ENCODE measurements at regions not wholly inside any gene's neighbourhood (a gene's known extent, or its start where the extent isn't known, plus 50 kb on each side); places are given as distances from the start of the nearest gene placed in this dataset.

DNA sequence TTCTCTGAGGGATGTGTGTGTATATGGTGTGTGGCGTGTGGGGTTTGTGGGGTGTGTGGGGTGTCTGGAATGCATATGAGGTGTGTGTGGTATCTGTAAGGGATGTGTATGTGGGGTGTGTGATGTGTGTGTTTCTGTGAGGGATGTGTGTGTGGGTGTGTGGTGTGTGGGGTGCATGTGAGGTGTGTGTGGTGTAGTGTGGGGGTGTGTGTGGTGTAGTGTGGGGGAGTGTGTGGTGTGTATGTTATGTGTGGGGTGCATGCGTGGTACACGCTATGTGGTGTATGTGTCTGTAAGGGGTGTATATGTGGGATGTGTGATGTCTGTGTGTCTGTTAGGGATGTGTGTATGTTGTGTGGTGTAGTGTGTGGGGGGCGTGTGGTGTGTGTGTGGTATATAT lies 300.0 kb downstream of the FGF9 start:
- DNase-seq: no peak

DNA sequence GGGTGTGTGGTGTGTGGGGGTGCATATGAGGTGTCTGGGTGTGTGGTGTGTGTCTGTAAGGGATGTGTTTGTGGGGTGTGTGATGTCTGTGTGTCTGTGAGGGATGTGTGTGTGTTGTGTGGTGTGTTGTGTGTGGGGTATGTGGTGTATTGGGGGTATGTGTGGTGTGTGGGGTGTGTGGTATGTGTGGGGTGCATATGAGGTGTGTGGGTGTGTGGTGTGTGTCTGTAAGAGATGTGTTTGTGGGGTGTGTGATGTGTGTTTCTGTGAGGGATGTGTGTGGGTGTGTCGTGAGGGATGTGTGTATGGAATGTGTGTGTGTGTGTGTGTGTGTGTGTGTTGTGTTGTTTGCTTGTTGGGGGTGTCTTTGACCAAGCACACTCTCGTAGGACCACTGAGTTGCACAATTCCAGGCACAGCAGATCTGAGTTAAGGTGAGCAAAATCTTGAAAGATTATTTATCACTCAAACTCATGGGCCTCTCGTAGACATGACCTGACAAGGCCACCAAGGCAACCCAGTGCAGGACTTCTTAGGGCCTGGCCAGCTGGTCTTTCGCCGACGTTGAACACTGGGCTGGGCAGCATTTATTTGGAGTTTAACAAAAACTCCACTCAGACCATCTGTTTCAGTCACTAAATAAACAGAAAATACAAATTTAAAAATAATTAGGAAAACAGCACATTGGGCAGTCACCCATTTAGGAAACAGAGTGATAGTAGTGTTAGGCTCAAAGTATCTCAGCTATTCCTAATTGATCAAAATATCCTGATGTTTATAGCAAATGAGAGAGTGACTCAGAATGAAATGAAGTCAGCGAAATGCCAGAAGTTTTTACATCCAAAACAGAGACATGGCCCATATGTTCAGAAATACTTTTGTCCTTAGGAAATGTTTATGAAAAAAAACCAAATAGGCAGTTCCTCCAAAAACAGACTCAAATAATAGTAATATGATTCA lies 301.1 kb downstream of the FGF9 start:
- no peak for DNase-seq

DNA sequence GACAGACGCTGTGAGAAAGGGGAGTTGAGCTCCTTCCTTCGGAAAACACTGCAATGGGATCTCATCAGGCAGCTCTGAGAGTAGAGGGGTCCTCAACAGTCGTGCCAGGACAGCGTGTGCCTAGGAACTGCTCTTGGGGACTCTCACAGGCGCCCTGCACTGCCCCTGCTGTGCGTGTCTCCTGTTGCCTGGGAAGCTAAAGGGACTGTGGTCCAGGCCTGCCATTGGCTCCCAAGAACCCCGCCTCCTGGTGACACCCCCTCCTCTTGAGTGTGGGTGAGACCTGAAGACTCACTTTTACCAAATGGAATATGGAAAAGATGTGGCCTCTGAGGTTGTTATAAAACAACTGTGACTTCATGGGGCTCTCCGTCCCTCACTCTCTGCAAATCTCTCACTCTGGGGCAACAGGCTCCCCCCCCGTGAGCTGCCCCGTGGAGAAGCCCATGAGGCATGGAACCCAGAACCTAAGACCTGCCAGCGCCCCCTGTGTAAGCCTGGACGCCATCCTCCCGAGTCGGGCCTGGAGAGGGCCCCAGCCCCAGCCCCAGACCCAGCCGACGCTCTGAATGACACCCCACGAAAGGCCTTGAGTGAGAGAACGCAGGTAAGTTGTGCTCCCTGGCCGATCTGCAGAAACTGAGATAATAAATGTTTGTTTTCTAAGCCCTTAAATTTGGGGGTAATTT lies 302.7 kb downstream of the FGF9 start:
- DNase-seq: no peak

DNA sequence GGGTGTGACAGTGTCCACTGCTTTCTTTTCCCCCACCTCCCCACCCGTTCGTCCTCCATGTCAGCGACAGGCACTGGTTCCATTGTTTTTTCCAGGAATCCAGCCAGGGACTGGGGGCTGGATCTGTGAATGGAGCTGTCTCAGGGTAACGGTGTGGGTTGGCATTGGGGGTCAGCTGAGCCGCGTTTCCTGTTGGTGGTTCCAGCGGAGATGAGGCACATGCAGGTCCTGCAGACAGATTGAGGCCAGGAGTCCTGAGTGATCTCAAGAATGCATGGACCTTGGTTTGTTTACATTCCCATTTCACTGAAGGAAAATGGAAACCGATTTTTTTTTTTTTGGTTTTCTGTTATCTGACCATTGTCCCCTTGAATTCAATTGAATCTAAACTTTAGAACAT lies 303.9 kb downstream of the FGF9 start:
- DNase-seq: no peak

DNA sequence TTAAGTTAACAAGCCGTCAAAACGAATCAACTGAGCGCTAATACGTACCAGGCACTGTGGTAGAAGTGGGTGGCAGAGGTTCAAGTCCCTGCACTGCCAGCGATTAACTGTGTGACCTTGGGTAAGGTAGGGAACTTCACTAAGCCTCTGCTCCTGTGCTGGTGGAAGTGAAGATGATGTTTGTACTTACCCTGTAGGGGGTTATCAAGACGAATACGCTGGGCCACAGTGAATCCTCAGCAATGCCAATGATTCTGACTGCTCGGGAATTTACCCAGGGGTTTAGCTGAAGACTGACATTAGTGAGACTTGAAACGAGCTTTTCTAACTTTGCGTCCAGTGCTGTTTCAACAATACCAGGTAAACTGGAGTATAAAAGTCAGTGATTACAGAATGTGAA lies 305.3 kb downstream of the FGF9 start:
- no peak for DNase-seq

DNA sequence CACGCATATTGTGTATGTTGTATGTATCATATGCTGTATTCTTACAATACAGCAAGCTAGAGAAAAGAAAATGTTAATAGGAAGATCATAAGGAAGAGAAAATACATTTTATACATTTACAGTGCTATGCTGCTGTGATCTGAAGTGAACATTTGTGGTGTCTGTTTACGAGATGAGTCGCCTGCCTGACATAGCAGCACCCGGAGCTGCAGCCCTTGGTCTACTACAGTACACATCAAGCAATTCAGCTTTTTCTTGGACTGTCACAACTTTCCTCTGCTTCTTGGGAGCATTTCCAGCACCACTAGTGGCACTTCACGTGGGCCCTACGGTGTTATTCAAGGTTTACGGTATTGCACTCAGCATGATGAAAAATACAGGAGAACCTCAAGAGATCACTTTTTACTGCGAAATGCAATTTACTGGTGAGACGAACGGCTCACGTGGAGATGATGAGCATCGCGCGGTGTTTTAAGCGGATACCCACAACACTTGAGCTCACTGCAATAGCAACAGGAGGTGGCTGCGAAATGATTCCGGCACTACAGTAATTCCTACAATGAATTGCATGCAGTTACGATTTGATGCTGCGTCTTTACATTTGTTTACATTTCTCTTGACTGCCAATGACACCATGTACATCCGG lies 308.4 kb downstream of the FGF9 start:
- no peak for DNase-seq

DNA sequence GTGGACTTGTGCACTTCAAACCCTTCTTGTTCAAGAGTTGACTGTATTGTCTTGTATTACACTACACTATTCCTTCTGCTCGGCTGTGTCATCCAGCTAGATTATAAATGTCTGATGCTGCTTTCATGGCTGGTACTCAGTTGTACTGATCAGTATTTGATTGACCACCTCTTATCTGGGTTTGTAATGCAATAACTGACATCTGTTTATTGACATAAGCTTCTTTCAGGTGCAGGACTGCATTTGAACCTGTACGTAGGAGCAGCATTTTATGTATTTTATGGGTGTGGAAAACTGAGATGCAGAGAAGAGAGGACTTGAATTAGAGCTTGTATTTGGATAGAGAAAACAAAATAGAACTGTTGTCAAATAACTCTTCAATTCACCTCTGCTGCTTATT lies 309.2 kb downstream of the FGF9 start:
- no peak for DNase-seq

DNA sequence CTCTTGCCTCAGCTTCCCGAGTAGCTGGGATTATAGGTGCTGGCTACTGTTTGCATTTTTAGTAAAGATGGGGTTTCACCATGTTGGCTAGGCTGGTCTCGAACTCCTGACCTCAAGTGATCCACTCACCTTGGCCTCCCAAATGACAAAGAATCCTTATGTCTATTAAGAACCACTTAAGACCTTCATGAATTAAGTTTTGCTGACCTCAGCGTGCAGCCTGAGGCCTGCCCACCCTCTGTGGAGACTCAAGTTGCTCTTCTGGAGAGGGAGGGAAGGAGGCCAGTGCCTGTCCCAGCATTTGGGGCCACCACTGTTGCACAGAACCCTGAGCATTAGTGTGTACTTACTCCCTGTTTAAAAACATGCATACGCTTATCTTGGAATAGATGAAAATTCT lies 313.3 kb downstream of the FGF9 start:
- no peak for DNase-seq

DNA sequence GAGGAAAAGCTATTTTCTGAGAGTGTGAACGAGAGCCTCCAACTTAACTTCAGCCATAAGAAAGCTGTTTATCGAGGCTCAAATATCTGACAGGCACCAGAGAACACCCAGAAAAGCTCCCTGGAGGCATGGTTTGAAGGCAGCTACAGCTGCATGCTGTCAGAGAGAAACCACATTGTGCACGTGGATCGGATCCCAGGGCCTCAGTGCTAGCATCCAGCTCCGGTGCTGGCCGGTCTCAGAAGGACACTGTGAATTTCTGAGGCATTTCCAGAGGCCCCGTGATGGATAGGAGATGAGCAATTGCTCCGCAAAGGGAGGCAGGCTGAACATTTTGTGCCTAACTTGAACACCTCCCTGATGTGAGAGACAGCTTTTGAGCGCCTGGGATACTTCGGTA lies 315.7 kb downstream of the FGF9 start:
- no peak for DNase-seq

DNA sequence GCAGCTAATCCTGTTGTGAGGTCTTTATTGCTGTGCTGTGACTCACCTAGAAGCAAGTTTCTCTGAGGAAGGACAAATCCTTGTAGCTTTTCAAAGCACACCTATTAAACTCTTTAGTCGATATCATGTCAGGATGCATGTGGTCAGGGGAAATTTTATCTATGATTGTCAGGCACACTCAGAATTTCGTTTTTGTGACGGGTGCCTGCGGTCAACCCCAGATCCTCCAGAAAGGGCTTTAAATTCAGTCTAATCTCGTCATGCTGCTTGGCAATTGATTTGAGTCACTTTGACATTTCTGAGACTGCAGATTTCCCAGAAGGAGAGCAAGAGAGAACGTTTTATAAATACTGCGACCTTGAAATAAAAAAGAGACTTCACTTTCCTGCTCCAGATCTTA lies 316.9 kb downstream of the FGF9 start:
- DNase-seq: no peak

DNA sequence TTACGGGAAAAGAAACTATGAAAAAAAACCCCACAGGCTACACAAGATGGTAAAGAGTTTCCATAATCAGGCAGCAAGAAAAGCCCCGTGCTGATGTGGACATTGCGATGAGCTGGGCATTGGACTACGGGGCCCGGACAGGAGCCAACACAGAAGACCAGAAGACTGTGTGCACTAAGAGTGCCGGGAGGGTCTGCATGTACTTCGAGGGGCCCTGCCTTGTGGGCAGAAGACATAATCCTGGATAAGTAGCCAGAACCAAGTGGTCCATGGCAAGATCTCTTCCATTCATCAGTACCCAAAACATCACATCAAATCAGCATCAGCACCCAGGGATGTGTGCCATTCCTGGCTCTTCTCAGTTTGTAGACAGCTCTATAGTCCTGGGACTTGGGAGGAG lies 317.8 kb downstream of the FGF9 start:
- no peak for DNase-seq

DNA sequence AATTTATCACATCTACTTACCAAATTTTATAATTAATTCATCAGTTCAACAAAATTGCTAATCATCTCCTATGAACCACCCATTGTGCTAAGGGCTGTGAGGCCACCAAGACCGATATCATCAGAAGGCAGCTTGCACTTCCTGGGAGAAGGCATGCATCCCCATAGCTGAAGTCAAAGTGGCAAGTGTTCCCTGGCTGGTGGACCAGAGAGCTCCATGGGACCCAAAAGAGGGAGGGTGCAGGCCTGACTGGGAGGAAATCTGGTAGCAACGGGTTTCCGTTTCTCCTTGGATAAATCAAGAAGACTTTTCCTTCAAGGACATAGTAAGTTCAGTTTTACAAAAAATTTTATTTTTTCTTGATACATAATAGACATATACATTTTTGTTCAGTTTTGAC lies 325.2 kb downstream of the FGF9 start:
- DNase-seq: no peak

DNA sequence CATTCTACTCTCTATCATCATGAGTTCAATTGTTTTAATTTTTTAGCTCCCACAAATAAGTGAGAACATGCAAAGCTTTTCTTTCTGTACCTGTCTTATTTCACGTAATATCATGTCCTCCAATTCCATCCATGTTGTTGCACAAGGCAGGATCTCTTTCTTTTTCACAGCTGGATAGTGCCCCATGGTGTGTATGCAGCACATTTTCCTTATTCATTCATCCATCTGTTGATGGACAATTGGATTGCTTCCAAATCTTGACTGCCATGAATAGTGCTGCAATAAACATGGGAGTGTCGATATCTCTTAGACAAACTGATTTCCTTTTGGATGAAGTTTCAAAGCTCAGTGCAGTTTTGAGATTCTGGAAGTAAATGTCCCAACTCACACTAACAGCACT lies 326.9 kb downstream of the FGF9 start:
- DNase-seq: no peak

DNA sequence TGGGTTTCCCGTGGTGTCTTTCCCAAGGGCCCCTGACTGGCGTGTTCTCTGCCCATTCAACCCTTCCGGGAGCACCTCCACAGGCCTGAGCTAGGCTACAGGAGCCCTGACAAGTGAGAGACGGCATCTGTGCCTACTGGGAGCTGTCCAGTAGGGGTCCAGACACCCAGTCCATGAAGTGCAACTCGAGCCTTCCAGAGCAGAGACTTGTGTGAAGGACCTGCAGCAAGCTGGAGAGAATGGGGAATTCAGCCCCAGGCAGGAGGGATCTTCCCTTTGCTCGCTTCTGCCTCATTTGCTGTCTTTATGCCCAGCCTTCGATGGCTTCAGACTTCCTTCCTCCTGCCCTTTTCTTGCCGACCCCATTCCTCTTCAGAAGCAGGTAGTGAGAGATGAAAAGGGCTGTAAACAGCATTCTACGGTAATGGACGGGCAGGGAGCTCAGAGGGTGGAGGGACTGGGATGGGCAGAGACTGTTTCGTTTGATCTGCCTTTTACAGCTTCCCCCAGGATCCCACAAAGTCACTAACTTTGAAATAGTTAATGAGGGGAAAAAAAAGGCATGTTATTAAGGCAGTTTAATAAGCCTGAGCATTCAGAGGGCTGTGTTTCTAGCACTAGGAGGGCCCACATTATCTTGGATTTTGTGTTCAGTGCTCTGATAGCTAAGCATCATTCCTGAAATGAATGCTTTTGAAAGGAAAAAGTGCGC lies 327.6 kb downstream of the FGF9 start:
- no peak for DNase-seq

DNA sequence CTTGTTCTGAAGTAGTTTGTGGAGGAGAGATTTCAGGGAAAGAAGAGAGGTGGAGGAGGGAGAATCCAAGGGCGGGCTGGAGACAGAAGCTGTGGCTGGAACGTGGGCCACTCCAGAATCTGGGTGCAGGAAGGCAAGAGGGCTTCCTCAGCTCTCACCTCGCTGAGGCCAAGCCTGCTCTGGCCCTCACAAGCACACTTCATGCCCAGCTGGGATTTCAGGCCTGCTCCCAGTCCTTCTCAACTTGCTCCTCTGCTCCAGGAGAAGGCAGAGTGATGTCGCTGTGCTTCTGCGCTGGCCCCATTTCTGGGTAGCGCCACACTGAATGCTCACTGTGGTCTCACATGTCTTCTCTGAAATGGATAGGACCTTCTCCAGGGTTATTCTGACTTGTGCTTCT lies 328.8 kb downstream of the FGF9 start:
- DNase-seq: no peak

DNA sequence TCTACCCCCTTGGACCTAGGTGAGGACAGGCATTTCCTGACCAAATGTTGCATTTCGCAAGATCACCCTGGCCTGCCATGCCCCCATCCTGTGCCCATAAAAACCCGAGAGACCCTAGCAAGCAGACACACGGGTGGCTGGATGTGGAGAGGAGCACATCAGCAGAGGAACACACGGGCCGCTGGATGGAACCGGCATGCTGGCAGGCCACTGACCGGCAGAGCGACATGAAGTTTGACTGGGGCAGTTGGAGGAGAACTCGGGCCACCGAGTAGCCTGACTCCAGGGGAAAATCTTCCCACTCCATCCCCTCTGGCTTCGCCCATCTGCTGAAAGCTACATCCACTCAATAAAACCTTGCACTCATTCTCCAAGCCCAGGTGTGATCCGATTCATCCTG lies 329.3 kb downstream of the FGF9 start:
- DNase-seq: no peak

DNA sequence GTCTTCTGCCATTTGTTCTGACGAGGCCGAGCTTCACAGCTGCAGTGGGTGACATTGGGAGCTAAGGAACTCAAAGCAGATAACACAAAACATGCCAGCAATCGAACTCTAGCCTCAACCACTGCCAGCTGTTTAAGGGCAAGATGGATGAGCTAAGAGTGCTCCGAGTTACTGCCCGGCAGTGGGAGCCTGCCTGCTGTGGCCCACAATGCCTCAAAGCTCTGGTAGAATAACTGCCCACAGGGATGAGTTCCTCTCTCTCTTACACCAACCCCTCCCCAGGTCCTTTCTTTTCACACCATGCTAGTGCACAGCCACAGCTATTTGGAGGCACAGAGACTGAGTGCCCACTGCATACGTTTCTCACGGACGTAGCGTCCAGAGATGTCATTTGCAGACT lies 330.5 kb downstream of the FGF9 start:
- no peak for DNase-seq

DNA sequence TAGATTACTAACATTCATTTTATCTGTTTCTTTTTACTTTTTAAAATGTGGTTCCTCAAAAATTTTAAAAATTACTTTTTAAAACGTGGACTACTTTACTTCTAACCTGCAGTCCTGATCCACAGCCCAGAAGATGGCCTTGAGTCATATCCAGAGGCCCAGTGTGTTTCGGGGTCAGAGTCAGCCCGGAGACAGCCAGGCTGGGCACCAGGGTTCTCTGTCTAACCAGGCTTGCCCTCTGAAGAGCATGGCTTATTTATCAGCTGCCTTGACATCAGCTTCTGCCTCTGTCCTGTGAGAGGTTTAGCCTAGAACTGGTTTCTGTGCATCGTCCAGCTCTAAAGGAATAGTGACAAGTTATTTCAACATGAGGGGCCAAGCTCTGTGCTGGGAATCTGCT lies 332.0 kb downstream of the FGF9 start:
- no peak for DNase-seq

DNA sequence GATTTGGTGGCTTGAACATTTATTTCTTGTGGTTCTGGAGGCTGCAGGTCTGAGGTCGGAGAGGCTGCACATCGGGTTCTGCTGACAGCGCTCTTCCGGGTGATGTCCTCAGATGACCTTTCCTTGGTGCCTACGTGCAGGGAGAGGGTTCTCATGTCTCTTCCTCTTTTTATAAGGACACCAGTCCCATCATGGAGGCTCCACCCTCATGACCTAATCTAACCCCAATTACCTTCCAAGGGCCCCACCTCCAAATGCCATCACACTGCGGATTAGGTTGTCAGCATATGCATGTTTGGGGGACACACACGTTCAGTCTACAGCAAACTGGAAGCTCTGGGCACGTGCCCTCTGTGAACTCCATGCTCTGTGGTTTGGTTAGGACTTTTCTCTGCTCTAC lies 338.6 kb downstream of the FGF9 start:
- DNase-seq: no peak

DNA sequence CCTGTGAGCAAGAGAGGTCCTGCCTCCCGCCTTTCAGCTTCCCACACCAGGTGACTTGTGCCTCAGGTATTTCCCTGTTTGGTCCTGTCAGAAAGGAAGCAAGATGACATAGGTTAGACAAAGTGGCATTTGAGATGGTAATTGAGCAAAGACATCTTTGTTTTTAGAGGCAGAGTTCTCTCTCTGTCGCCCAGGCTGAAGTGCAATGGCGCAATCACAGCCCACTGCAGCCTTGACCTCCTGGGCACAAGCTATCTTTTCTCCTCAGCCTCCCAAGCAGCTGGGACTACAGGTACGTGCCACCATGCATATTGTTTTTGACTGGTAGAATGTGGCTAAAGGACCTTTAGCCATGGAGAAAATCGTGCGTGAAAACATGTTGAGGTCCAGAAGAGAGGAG lies 339.1 kb downstream of the FGF9 start:
- DNase-seq: no peak

DNA sequence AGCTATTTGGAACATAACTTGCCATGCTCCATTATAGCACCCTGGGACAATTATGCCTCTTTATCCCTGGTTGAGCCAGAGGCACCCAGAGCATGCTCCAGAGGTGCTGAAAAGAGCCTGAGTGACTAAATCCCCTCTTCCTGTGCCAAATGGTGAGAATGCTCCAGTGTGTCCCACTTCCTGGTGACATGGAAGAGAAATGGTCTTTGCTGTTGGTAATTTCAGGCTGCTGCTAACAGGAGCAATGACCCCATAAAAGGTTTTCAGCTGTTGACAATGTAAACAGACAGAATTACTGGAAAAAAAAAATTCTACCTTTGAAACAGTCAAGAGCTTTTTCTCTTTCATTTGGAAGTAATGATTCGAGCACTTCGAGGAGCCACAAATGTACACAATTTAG lies 341.8 kb downstream of the FGF9 start:
- no peak for DNase-seq

DNA sequence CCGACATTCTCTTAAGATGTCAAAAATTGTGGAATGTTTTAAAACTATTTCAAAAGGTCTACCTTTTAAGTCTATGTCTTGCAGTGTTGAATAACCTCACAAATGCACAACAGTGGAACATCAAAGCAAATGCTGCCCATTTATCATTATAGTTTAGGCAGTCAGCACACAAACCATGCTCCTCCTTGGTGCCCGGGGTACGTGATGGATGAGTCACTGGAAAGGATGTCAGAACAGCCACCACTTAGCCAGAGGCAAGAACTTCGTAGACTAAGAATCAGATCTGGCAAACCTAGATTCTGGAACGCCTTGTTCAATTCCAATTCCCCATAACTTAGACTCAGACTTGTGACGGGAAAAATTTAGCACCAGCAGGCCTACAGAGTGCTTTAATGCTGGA lies 343.6 kb downstream of the FGF9 start:
- DNase-seq: no peak

DNA sequence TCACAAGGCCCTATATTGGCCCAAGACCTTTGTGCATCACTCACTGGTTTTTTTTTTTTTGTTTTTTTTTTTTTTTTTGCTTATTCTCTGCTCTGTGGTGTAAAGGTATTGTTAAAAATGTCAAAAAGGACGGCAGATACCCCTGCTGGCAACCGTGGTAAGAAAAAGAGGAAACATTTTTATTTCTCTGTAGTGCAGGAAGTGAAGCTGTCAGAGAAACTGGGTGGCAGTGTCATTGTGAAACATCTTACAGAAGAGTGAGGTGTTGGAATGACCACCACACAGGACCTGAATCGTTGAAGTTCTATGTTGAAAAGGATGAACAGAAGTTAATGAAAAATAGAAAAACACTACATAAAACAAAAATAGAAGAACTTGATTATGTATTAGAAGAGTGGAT lies 346.4 kb downstream of the FGF9 start:
- no peak for DNase-seq
